ENCODE measurements at regions not wholly inside any gene's neighbourhood (a gene's known extent, or its start where the extent isn't known, plus 50 kb on each side); places are given as distances from the start of the nearest gene placed in this dataset.

DNA sequence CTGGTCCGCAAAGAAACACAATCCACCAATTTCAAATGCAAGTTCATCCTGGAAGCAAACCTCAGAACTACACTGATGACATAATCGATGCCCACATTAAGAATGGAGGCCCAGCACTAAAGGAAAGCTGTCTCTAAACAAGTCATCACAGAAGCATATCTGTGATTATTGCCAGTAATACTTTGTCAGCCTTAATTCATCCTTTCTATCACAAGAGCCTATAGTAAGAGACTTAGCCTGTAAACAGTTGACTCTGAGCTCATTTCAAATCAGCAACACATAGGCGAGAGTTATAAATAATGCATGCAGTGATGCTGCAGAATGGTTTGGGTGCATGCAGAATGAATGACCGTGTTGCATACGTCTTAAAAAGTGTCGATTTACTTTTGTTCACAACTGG lies 105.9 kb upstream of the ZFP42 start:
- DNase-seq (ENCODE audit: low read depth, low spot score) = no peak

DNA sequence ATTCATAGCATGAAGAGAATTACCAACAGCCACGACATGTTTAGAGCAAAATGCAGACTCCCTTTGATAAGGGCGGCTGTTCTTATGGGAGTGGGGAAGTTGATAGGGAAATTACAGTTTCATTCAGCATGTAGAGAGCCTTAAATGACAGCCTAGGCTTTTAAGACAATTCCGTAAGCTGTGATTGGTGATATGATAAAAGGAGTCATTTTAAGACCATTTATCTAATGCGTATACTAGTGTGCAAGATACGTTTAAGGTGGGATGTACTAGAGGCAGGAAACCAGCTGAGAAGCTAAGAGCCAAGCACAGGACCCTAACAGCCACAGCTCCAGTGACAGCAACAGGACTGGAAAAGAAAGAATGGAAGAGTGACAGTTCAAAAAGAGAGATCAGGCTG lies 102.2 kb upstream of the ZFP42 start:
- no peak overlapping the region for H3K4me3 ChIP-seq (ENCODE audit: control insufficient read depth in 2 of 3, extremely low read depth in 1 of 3, insufficient read depth in 2 of 3, low read depth in 1 of 3, low read length in 3 of 3)
- DNase-seq (ENCODE audit: low read depth, low spot score) (no peak), FAIRE-seq (no peak)
- no peaks in the 10 kb centered on the region for H3K79me2 ChIP-seq (ENCODE audit: control insufficient read depth, insufficient read depth, low read length)
- H3K9ac ChIP-seq (ENCODE audit: control insufficient read depth, extremely low read depth, insufficient read depth, low read length) = no peak overlapping the region
- no peak overlapping the region for H3K27ac ChIP-seq (ENCODE audit: control insufficient read depth, insufficient read depth, low read length)
- TF ChIP-seq EZH2 (IDR thresholded peaks at IDR 0.05; ENCODE audit: low read length) = no peak
- TF ChIP-seq, protein P1, sequence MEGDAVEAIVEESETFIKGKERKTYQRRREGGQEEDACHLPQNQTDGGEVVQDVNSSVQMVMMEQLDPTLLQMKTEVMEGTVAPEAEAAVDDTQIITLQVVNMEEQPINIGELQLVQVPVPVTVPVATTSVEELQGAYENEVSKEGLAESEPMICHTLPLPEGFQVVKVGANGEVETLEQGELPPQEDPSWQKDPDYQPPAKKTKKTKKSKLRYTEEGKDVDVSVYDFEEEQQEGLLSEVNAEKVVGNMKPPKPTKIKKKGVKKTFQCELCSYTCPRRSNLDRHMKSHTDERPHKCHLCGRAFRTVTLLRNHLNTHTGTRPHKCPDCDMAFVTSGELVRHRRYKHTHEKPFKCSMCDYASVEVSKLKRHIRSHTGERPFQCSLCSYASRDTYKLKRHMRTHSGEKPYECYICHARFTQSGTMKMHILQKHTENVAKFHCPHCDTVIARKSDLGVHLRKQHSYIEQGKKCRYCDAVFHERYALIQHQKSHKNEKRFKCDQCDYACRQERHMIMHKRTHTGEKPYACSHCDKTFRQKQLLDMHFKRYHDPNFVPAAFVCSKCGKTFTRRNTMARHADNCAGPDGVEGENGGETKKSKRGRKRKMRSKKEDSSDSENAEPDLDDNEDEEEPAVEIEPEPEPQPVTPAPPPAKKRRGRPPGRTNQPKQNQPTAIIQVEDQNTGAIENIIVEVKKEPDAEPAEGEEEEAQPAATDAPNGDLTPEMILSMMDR (optimal IDR thresholded peaks at IDR 0.05 in 1 of 3, IDR thresholded peaks at IDR 0.05 in 1 of 3, conservative IDR thresholded peaks at IDR 0.05 in 1 of 3; ENCODE audit: extremely low read depth in 1 of 3, insufficient read depth in 2 of 3, low read length in 3 of 3) = no peak
- no peaks in the 10 kb centered on the region for H3K4me1 ChIP-seq (ENCODE audit: control insufficient read depth, extremely low read depth, insufficient read depth, low read length)
- no peak overlapping the region for H2AFZ ChIP-seq (ENCODE audit: control insufficient read depth, low read length)
- H3K36me3 ChIP-seq (ENCODE audit: control insufficient read depth in 2 of 2, extremely low read depth in 1 of 2, insufficient read depth in 2 of 2, low read length in 2 of 2) = no peaks in the 10 kb centered on the region
- no peaks in the 10 kb centered on the region for H3K27me3 ChIP-seq (ENCODE audit: control insufficient read depth, extremely low read depth, insufficient read depth, low read length)
- dilution Hi-C loops (cut with MboI; ENCODE audit: extremely low pct_ligation_motif_present, low sequenced_read_pairs) = no loop called here
- no peaks in the 10 kb centered on the region for H3K9me1 ChIP-seq (ENCODE audit: control insufficient read depth, extremely low read depth, insufficient read depth, low read length)
- no peaks in the 10 kb centered on the region for H3K9me3 ChIP-seq (ENCODE audit: control insufficient read depth, low read depth, low read length)
- no peaks in the 10 kb centered on the region for H4K20me1 ChIP-seq (ENCODE audit: control insufficient read depth, extremely low read depth, insufficient read depth, low read length)
- no peak overlapping the region for H3K4me2 ChIP-seq (ENCODE audit: control insufficient read depth, extremely low read depth, insufficient read depth, low read depth, low read length)

More for the DNA sequence above, 105.9 kb upstream of the ZFP42 start:
- Histone ChIP-seq H3K79me2 (ENCODE audit: control insufficient read depth, insufficient read depth, low read length) (no peaks in the 10 kb centered on the region), H4K20me1 (ENCODE audit: control insufficient read depth, extremely low read depth, insufficient read depth, low read length) (no peaks in the 10 kb centered on the region), H3K4me3 (ENCODE audit: control insufficient read depth in 2 of 3, extremely low read depth in 1 of 3, insufficient read depth in 2 of 3, low read depth in 1 of 3, low read length in 3 of 3) (no peak overlapping the region), H2AFZ (ENCODE audit: control insufficient read depth, low read length) (no peak overlapping the region), H3K9me3 (ENCODE audit: control insufficient read depth, low read depth, low read length) (no peaks in the 10 kb centered on the region), H3K27ac (ENCODE audit: control insufficient read depth, insufficient read depth, low read length) (no peak overlapping the region), H3K4me1 (ENCODE audit: control insufficient read depth, extremely low read depth, insufficient read depth, low read length) (no peaks in the 10 kb centered on the region), H3K9ac (ENCODE audit: control insufficient read depth, extremely low read depth, insufficient read depth, low read length) (no peak overlapping the region), H3K9me1 (ENCODE audit: control insufficient read depth, extremely low read depth, insufficient read depth, low read length) (no peaks in the 10 kb centered on the region), H3K27me3 (ENCODE audit: control insufficient read depth, extremely low read depth, insufficient read depth, low read length) (no peaks in the 10 kb centered on the region), H3K36me3 (ENCODE audit: control insufficient read depth in 2 of 2, extremely low read depth in 1 of 2, insufficient read depth in 2 of 2, low read length in 2 of 2) (no peaks in the 10 kb centered on the region), H3K4me2 (ENCODE audit: control insufficient read depth, extremely low read depth, insufficient read depth, low read depth, low read length) (no peak overlapping the region)
- dilution Hi-C loops (cut with MboI; ENCODE audit: extremely low pct_ligation_motif_present, low sequenced_read_pairs) = no loop called here
- no peak for FAIRE-seq
- TF ChIP-seq EZH2 (IDR thresholded peaks at IDR 0.05; ENCODE audit: low read length) = no peak
- TF ChIP-seq, protein P1 (optimal IDR thresholded peaks at IDR 0.05 in 1 of 3, IDR thresholded peaks at IDR 0.05 in 1 of 3, conservative IDR thresholded peaks at IDR 0.05 in 1 of 3; ENCODE audit: extremely low read depth in 1 of 3, insufficient read depth in 2 of 3, low read length in 3 of 3) = no peak
